H9 (cell line): ENCODE measurements at regions not wholly inside any gene's neighbourhood (a gene's known extent, or its start where the extent isn't known, plus 50 kb on each side); places are given as distances from the start of the nearest gene placed in this dataset.

Experiments
- DNase-seq: peaks from one replicate; pipeline ENCODE4 v3.0.0-alpha.2; 2017
- H2AFZ ChIP-seq: one replicate; pipeline ENCODE4 v1.6.1; 2013; ENCODE audit warnings: mild to moderate bottlenecking, low read length, control low read depth, moderate library complexity
- H2AK5ac ChIP-seq: 2 replicates; pipeline ENCODE4 v1.6.1; 2013; ENCODE audit warnings: low read length, control low read depth, mixed read lengths; ENCODE audit not compliant: insufficient read length
- H2BK120ac ChIP-seq: one replicate; pipeline ENCODE4 v1.6.1; 2013; ENCODE audit warnings: low read depth, mild to moderate bottlenecking, low read length, control low read depth, inconsistent platforms; ENCODE audit not compliant: poor library complexity, severe bottlenecking
- H2BK12ac ChIP-seq: 2 replicates; pipeline ENCODE4 v1.6.1; 2013; ENCODE audit warnings: low read length, control low read depth, mixed read lengths, low read depth; ENCODE audit not compliant: insufficient read length
- H2BK15ac ChIP-seq: 2 replicates; pipeline ENCODE4 v1.6.1; 2013; ENCODE audit warnings: low read depth, low read length, control low read depth
- H2BK20ac ChIP-seq: one replicate; pipeline ENCODE4 v1.6.1; 2013; ENCODE audit warnings: low read depth, mild to moderate bottlenecking, low read length, control low read depth, inconsistent platforms; ENCODE audit not compliant: poor library complexity, severe bottlenecking
- H2BK5ac ChIP-seq: 2 replicates; pipeline ENCODE4 v1.6.1; 2013; ENCODE audit warnings: low read length, control low read depth, mixed read lengths; ENCODE audit not compliant: insufficient read length
- H3K14ac ChIP-seq: 2 replicates; pipeline ENCODE4 v1.6.1; 2013; ENCODE audit warnings: low read length, control low read depth; ENCODE audit not compliant: insufficient read depth
- H3K18ac ChIP-seq: 2 replicates; pipeline ENCODE4 v1.6.1; 2013; ENCODE audit warnings: low read depth, mild to moderate bottlenecking, mixed read lengths, low read length, control low read depth; ENCODE audit not compliant: insufficient read length
- H3K23ac ChIP-seq: 2 replicates; pipeline ENCODE4 v1.6.1; 2013; ENCODE audit warnings: low read length, control low read depth, mixed read lengths, low read depth; ENCODE audit not compliant: insufficient read length
- H3K23me2 ChIP-seq: 2 replicates; pipeline ENCODE4 v1.6.1; 2013; ENCODE audit warnings: low read depth, mild to moderate bottlenecking, mixed read lengths, low read length, control low read depth; ENCODE audit not compliant: insufficient read length, poor library complexity, severe bottlenecking
- H3K27ac ChIP-seq: 2 replicates; pipeline ENCODE4 v1.5.1; 2013; ENCODE audit warnings: low read length, control low read depth, mixed read lengths, low read depth; ENCODE audit not compliant: insufficient read length
- H3K27me3 ChIP-seq: 2 replicates; pipeline ENCODE4 v1.6.1; 2013; ENCODE audit warnings: low read length, control low read depth, inconsistent platforms; ENCODE audit not compliant: insufficient read depth
- H3K4ac ChIP-seq: 2 replicates; pipeline ENCODE4 v1.6.1; 2013; ENCODE audit warnings: low read depth, mild to moderate bottlenecking, control low read depth, inconsistent platforms, low read length, moderate library complexity
- H3K4me1 ChIP-seq: 2 replicates; pipeline ENCODE4 v1.6.1; 2013; ENCODE audit warnings: low read length, control low read depth, inconsistent platforms; ENCODE audit not compliant: insufficient read depth
- H3K4me2 ChIP-seq: 2 replicates; pipeline ENCODE4 v1.6.1; 2013; ENCODE audit warnings: low read length, control low read depth, mixed read lengths; ENCODE audit not compliant: insufficient read length, insufficient read depth
- H3K56ac ChIP-seq: 2 replicates; pipeline ENCODE4 v1.6.1; 2013; ENCODE audit warnings: low read depth, mild to moderate bottlenecking, mixed read lengths, low read length, control low read depth; ENCODE audit not compliant: insufficient read length
- H3K79me1 ChIP-seq: 2 replicates; pipeline ENCODE4 v1.6.1; 2013; ENCODE audit warnings: low read depth, mild to moderate bottlenecking, moderate library complexity, low read length, control low read depth, inconsistent platforms; ENCODE audit not compliant: insufficient read depth, poor library complexity, severe bottlenecking
- H3K79me2 ChIP-seq: 2 replicates; pipeline ENCODE4 v1.6.1; 2013; ENCODE audit warnings: low read length, control low read depth, inconsistent platforms; ENCODE audit not compliant: insufficient read depth
- H3K9ac ChIP-seq: 2 replicates; pipeline ENCODE4 v1.6.1; 2013; ENCODE audit warnings: low read length, control low read depth, mixed read lengths; ENCODE audit not compliant: insufficient read length; ENCODE audit errors: extremely low read depth
- H3K9me3 ChIP-seq: one replicate; pipeline ENCODE4 v1.6.1; 2013; ENCODE audit warnings: low read depth, low read length, inconsistent platforms; ENCODE audit not compliant: control insufficient read depth
- H3T11ph ChIP-seq: one replicate; pipeline ENCODE4 v1.6.1; 2013; ENCODE audit warnings: mild to moderate bottlenecking, low read length, control low read depth, inconsistent platforms
- H4K20me1 ChIP-seq: one replicate; pipeline ENCODE4 v1.6.1; 2013; ENCODE audit not compliant: control insufficient read depth, insufficient read length, insufficient read depth
- H4K5ac ChIP-seq: 2 replicates; pipeline ENCODE4 v1.6.1; 2013; ENCODE audit warnings: low read depth, mild to moderate bottlenecking, mixed read lengths, low read length, control low read depth; ENCODE audit not compliant: insufficient read length
- H4K8ac ChIP-seq: replicated peaks from 2 replicates; pipeline ENCODE4 v1.6.1; 2013; ENCODE audit warnings: low read length, control low read depth, mixed read lengths, low read depth; ENCODE audit not compliant: insufficient read length
- H4K91ac ChIP-seq: 2 replicates; pipeline ENCODE4 v1.6.1; 2013; ENCODE audit warnings: low read depth, mild to moderate bottlenecking, moderate library complexity, mixed read lengths, low read length, control low read depth; ENCODE audit not compliant: insufficient read length
- H3K27ac Mint-ChIP-seq, 3 experiments: 2 replicates in 2 of 3; 3 replicates in 1 of 3; pipeline ENCODE4 v1.8.0; 2020 to 2021; ENCODE audit warnings: mixed read lengths in 3 of 3, mild to moderate bottlenecking in 1 of 3, moderate library complexity in 1 of 3
- H3K27me3 Mint-ChIP-seq: 2 replicates; pipeline ENCODE4 v1.8.0; 2021; ENCODE audit warnings: low read depth, mild to moderate bottlenecking, moderate library complexity, mixed read lengths
- H3K36me3 Mint-ChIP-seq, 3 experiments: 2 replicates in 2 of 3; 3 replicates in 1 of 3; pipeline ENCODE4 v1.8.0; 2020 to 2021; ENCODE audit warnings: low read depth in 3 of 3, mixed read lengths in 3 of 3; ENCODE audit not compliant: insufficient read depth in 1 of 3
- H3K4me1 Mint-ChIP-seq, 2 experiments: 2 replicates each; pipeline ENCODE4 v1.8.0; 2020; ENCODE audit warnings: mixed read lengths in 2 of 2
- H3K4me3 Mint-ChIP-seq, 2 experiments: 2 replicates in 1 of 2; 3 replicates in 1 of 2; pipeline ENCODE4 v1.8.0; 2020 to 2021; ENCODE audit warnings: mild to moderate bottlenecking in 2 of 2, mixed read lengths in 2 of 2, moderate library complexity in 1 of 2
- H3K9me3 Mint-ChIP-seq, 2 experiments: 2 replicates in 1 of 2; 3 replicates in 1 of 2; pipeline ENCODE4 v1.8.0; 2020; ENCODE audit warnings: mild to moderate bottlenecking in 2 of 2, mixed read lengths in 2 of 2, moderate library complexity in 1 of 2
- CTCF ChIP-seq: fragments of 200-600 bp; sonication (generic); conservative IDR thresholded peaks from 3 replicates; pipeline ENCODE4 v1.8.0; 2021; ENCODE audit warnings: antibody characterized with exemption, mild to moderate bottlenecking
- WGBS: extraction: QIAGEN DNeasy Blood & Tissue Kit; methylation state at CpG from one replicate; pipeline ENCODE4 v1.1.7; 2013; ENCODE audit warnings: missing lambda C conversion rate, low lambda C conversion rate, mixed read lengths; ENCODE audit not compliant: insufficient read length; ENCODE audit errors: extremely low coverage; 5-methylcytosine and 5-hydroxymethylcytosine counted together

- H3K23ac ChIP-seq = no peak overlapping the region
- H3K23me2 ChIP-seq = no peaks in the 10 kb centered on the region
- peak overlapping the region; percentile 28 for H3K18ac ChIP-seq
- H3K4me1 ChIP-seq = peaks cover 7% of the 10 kb centered on the region; the same call in 1 of the 2 replicates
- H4K5ac ChIP-seq = no peak overlapping the region
- no peak overlapping the region for H3K56ac ChIP-seq
- H3K27me3 Mint-ChIP-seq = peaks cover 2% of the 10 kb centered on the region; the same call in 1 of the 2 replicates
- H2BK5ac ChIP-seq = no peak overlapping the region
- H3K36me3 Mint-ChIP-seq = peaks cover 20 to 62% (median 38%) of the 10 kb centered on the region in 3 experiments
- no peak overlapping the region for H3K9ac ChIP-seq
- peaks cover 29% of the 10 kb centered on the region for H3K9me3 ChIP-seq
- peaks cover 41 to 42% of the 10 kb centered on the region in 2 experiments for H3K4me1 Mint-ChIP-seq
- no peaks in the 10 kb centered on the region for H3K79me2 ChIP-seq
- no peaks in the 10 kb centered on the region for H4K20me1 ChIP-seq
- H4K91ac ChIP-seq = peak overlapping the region; percentile 94
- H2BK120ac ChIP-seq = no peak overlapping the region
- no peak overlapping the region for H2BK15ac ChIP-seq
- H3T11ph ChIP-seq = no peak overlapping the region
- H2AK5ac ChIP-seq = no peak overlapping the region
- peak overlapping the region; percentile 11; the same call in 1 of the 2 replicates for H3K14ac ChIP-seq
- H3K79me1 ChIP-seq = no peaks in the 10 kb centered on the region
- no peaks in the 10 kb centered on the region for H3K27me3 ChIP-seq
- no peak overlapping the region for H3K4me3 Mint-ChIP-seq
- H3K4me2 ChIP-seq = no peak overlapping the region
- peak overlapping the region; percentile 3 for H2BK12ac ChIP-seq
- no peak overlapping the region for H3K27ac ChIP-seq
- no peak for TF ChIP-seq CTCF
- no peak overlapping the region for H4K8ac ChIP-seq
- peak overlapping the region; percentile 64; the same call in 1 of the 2 replicates for H3K4ac ChIP-seq
- H3K27ac Mint-ChIP-seq = peak overlapping the region in 1 of 3 experiments; percentile 99; a peak in 2 of 7 replicates
- no CpG with 5 or more reads among the region's 28 CpGs for WGBS
- H2BK20ac ChIP-seq = no peak overlapping the region
- peaks cover 50 to 70% of the 10 kb centered on the region in 2 experiments for H3K9me3 Mint-ChIP-seq
- DNase-seq = no peak
- no peak overlapping the region for H2AFZ ChIP-seq
Observed at GRCh38 chr5:68920888-68921287, 172.9 kb upstream of the SLC30A5 start.
